HEK293T (cell line): ENCODE measurements at regions not wholly inside any gene's neighbourhood (a gene's known extent, or its start where the extent isn't known, plus 50 kb on each side); places are given as distances from the start of the nearest gene placed in this dataset.

Experiments used
- CTCF ChIA-PET: fragments of 350-600 bp; formaldehyde crosslinking; extraction: SDS; loops from one replicate; lab custom pipeline; 2021; ENCODE audit warnings: antibody characterized with exemption, inconsistent platforms; lab: Yijun Ruan, JAX
- POLR2A ChIA-PET: fragments of 350-600 bp; formaldehyde crosslinking; extraction: SDS; loops from one replicate; lab custom pipeline; 2020; ENCODE audit warnings: antibody characterized with exemption, inconsistent platforms; lab: Yijun Ruan, JAX
- DNase-seq: peaks from one replicate; pipeline ENCODE4 v3.0.0; 2012; ENCODE audit warnings: mixed read lengths; ENCODE audit errors: extremely low spot score
- ARNT ChIP-seq: fragments of 450-650 bp; IDR thresholded peaks from 2 replicates; pipeline ENCODE4 v1.6.1; 2017; ENCODE audit warnings: mild to moderate bottlenecking
- BHLHE40 ChIP-seq: fragments of 450-650 bp; IDR thresholded peaks from 2 replicates; pipeline ENCODE4 v1.6.1; 2016; ENCODE audit warnings: mild to moderate bottlenecking, moderate library complexity, borderline replicate concordance
- CTBP1 ChIP-seq: fragments of 450-650 bp; IDR thresholded peaks from 2 replicates; pipeline ENCODE4 v1.6.1; 2016; ENCODE audit warnings: borderline replicate concordance
- ELF4 ChIP-seq: fragments of 450-650 bp; IDR thresholded peaks from 2 replicates; pipeline ENCODE4 v1.6.1; 2017; ENCODE audit warnings: antibody characterized with exemption
- FOXA1 ChIP-seq: fragments of 450-650 bp; IDR thresholded peaks from 2 replicates; pipeline ENCODE4 v1.6.1; 2016; ENCODE audit warnings: mild to moderate bottlenecking
- FOXM1 ChIP-seq: fragments of 450-650 bp; IDR thresholded peaks from 2 replicates; pipeline ENCODE4 v1.6.1; 2017; ENCODE audit warnings: mild to moderate bottlenecking, borderline replicate concordance
- HDGF ChIP-seq: fragments of 450-650 bp; IDR thresholded peaks from 2 replicates; pipeline ENCODE4 v1.6.1; 2017; ENCODE audit warnings: antibody characterized with exemption, borderline replicate concordance
- L3MBTL2 ChIP-seq: fragments of 450-650 bp; conservative IDR thresholded peaks from 2 replicates; pipeline ENCODE4 v1.6.1; 2016; ENCODE audit warnings: mild to moderate bottlenecking
- LEF1 ChIP-seq: fragments of 450-650 bp; IDR thresholded peaks from 2 replicates; pipeline ENCODE4 v1.6.1; 2017; ENCODE audit warnings: mild to moderate bottlenecking, borderline replicate concordance
- NFRKB ChIP-seq: fragments of 450-650 bp; IDR thresholded peaks from 2 replicates; pipeline ENCODE4 v1.6.1; 2016; ENCODE audit warnings: mild to moderate bottlenecking, moderate library complexity
- SP1 ChIP-seq: fragments of 450-650 bp; IDR thresholded peaks from 2 replicates; pipeline ENCODE4 v1.6.1; 2017
- SUZ12 ChIP-seq: fragments of 450-650 bp; IDR thresholded peaks from 2 replicates; pipeline ENCODE4 v1.6.1; 2016; ENCODE audit warnings: mild to moderate bottlenecking
- TARDBP ChIP-seq: fragments of 450-650 bp; IDR thresholded peaks from 2 replicates; pipeline ENCODE4 v1.6.1; 2016
- ZNF384 ChIP-seq: fragments of 450-650 bp; IDR thresholded peaks from 2 replicates; pipeline ENCODE4 v1.6.1; 2016
- TF ChIP-seq, protein P1 (sequence below): fragments of 450-650 bp; IDR thresholded peaks from 2 replicates; pipeline ENCODE4 v1.6.1; 2016

DNA sequence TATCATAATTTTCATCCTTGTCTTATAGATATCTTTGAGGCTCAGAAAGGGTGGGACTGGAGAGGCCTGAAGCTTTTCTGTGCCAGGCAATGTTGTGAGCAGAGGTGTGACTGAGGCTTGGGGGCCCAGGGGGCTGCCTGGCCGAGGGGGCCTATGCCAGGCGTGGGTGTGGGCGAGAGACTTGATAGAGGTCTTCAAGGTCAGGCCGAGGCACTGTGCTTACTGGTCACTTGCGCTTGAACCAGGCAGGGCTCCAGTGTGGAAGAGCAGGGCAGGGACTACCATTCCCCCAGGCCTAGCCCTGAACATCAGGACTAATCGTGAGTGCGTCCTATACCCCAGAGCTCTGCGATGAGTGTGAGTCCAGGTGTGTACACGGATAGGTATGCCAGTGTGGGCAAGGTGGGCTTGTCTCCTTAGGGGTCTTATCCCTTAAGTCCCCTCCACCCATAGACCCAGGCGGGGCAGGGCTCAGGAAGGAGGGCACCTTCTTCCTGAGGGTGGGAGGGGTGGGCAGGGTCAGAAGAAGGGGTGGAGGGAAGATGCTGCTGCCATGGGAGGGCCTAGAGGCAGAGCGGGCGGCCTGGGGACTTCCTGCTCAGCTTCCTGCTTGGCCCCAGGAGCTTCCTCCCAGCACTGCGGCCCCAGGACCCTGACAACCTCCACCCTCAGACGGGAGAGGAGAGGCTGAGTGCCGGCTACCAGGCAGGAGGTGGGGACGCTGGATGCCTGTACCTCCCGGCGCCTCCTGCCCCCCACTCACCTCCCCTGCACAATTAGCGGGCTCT is 84.7 kb downstream of the LINGO1 start:
- DNase-seq: no peak
- ChIA-PET CTCF (no interaction called here), POLR2A (no interaction called here)
- TF ChIP-seq SUZ12: no peak
- TF ChIP-seq, protein P1, sequence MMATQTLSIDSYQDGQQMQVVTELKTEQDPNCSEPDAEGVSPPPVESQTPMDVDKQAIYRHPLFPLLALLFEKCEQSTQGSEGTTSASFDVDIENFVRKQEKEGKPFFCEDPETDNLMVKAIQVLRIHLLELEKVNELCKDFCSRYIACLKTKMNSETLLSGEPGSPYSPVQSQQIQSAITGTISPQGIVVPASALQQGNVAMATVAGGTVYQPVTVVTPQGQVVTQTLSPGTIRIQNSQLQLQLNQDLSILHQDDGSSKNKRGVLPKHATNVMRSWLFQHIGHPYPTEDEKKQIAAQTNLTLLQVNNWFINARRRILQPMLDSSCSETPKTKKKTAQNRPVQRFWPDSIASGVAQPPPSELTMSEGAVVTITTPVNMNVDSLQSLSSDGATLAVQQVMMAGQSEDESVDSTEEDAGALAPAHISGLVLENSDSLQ: no peak
- TF ChIP-seq NFRKB: no peak
- no peak for TF ChIP-seq L3MBTL2
- TF ChIP-seq SP1: no peak
- TF ChIP-seq FOXA1: no peak
- TF ChIP-seq FOXM1: no peak
- no peak for TF ChIP-seq ZNF384
- no peak for TF ChIP-seq CTBP1
- TF ChIP-seq HDGF: no peak
- no peak for TF ChIP-seq LEF1
- TF ChIP-seq ELF4: no peak
- TF ChIP-seq ARNT: no peak
- no peak for TF ChIP-seq BHLHE40

DNA sequence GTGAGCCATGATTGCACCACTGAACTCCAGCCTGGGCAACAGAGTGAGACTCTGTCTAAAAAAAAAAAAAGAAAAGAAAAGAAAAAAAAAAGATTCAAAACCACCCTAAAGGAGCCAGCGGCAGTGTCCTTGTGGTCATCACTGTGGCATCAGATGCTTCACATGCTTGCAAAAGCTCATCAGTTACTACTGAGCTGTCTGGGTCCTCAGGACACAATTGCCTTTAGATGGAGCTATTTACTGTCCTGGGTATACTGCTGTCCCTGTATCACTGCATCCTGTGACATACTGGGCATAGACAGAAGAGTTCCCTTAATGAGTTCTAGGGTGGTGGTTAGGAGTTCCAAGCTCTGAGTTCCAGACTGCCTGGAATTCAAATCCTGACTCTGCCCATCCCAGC is 85.8 kb downstream of the LINGO1 start:
- no peak for DNase-seq
- no peak for TF ChIP-seq ZNF384
- no peak for TF ChIP-seq NFRKB
- CTCF ChIA-PET: interaction anchor here (1.0 kb wide), 1 partner anchor 86 kb away, joined by 3 read pairs; no protein-coding TSS in a partner anchor
- POLR2A ChIA-PET: no interaction called here

DNA sequence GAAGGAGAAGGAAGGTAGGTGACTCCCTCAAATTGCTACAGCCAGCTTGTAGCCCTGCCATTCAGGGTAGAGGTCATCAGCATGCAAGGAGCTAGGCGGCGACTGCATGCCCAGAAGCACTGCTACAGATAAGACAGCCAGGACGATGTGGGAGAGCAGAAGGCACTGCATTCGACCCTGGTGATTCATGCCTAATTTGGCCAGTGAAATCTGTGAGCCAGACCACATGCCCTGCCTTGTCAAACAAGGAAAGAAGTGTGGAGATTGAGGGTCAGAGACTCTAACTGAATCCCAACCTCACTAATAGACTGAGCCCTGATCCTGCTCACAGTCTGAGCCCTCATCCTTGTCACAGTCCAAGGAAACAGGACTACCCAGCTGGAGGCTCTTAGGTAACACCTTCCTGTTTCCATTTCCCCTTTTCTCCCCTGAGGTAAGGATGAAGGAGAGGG is 86.6 kb downstream of the LINGO1 start:
- TF ChIP-seq FOXM1 (no peak), NFRKB (no peak), ZNF384 (no peak), SP1 (no peak), BHLHE40 (no peak), TARDBP (no peak), LEF1 (no peak), ARNT (no peak), HDGF (no peak), FOXA1 (no peak), L3MBTL2 (no peak)
- TF ChIP-seq, protein P1: no peak
- CTCF ChIA-PET: no interaction called here
- POLR2A ChIA-PET: no interaction called here
- no peak for DNase-seq

DNA sequence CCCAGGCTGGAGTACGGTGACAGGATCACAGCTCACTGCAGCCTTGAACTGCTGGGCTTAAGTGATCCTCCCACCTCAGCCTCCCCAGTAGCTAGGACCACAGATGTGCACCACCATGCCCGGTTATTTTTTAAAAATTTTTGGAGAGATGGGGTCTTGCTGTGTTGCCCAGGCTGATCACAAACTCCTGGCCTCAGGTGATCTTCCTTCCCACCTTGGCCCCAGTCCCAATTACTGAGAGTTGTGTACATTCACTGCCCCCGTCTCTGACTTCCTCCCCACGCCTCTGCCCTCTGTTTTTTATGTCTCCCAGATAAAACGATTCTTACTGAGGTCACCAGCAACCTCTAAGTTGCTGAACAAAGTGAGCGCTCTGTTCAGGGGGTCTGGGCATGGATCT is 87.7 kb downstream of the LINGO1 start:
- CTCF ChIA-PET: no interaction called here
- no peak for DNase-seq
- TF ChIP-seq LEF1 (no peak), BHLHE40 (no peak), ZNF384 (no peak), FOXM1 (no peak)
- POLR2A ChIA-PET: no interaction called here

DNA sequence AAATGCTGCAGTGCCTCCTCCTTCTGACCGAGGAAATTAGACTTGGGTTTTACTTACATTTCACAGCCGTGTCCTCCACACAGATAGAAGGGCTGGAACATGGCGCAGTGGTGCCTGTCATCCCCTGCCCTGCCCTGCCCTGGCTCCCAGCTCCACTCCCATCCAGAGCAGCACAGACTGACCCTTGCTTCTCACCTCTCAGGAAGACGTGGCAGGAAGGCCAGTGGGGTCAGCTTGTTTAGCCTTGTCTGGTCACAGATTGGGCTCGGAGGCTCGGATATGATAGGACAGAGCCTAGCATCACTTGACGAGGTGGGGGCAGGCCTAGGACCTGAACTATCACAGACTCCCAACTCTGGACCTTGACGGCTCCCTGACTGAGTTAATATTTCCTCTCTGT is 88.5 kb downstream of the LINGO1 start:
- CTCF ChIA-PET: interaction anchor here (0.8 to 2.3 kb wide), 18 partner anchors 13 to 549 kb away, joined by 3 to 27 read pairs (median 8); partner anchors contain the start of gene PSTPIP1
- POLR2A ChIA-PET: interaction anchor here (1.2 to 1.8 kb wide), 5 partner anchors 12 to 104 kb away, joined by 3 to 10 read pairs (median 6); no protein-coding TSS in a partner anchor
- TF ChIP-seq L3MBTL2: no peak
- DNase-seq: no peak

DNA sequence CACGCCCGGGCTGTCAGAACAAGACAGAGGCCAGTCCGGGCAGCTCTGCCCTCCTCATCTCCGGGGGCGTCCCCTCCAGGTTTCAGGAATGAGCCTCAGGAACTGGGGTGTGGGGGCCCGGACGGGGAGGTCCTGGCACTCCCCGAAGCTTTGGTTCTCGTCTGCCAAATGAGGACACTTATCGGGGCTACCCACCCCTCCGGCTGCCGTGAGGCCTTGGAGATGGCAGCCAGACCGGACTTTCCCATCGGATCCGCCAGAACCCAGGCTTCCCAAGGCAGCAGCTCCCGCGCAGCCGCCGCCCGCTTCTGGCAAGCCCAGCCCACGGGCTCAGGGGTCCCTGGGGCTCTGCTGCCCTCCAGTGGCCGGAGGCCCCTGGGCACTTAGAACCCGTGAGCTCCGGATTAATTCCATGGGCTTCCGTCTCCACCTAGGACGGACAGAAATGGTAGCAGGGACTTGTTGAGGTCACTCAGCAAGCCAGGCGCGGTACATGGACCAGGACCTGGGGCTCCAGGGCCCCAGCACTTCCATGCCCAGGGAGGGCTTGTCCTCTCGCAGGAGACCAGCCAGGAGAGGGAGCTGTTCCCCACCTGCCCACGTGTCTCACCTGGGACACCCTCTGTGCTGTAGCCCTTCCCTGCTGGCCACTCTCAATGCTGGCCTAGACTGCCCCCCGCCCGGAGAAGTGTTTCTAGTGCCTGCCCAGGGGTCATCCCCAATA is 89.4 kb downstream of the LINGO1 start:
- DNase-seq: peak; percentile 96
- ChIA-PET CTCF (interaction anchor here (0.6 to 2.3 kb wide), 40 partner anchors 9 to 602 kb away, joined by 3 to 27 read pairs (median 4); partner anchors contain the start of genes LINGO1, PEAK1 and PSTPIP1), POLR2A (interaction anchor here (0.8 to 1.8 kb wide), 19 partner anchors 9 to 418 kb away, joined by 3 to 10 read pairs (median 4); no protein-coding TSS in a partner anchor)
- TF ChIP-seq, protein P1: no peak
- peak; percentile 60 for TF ChIP-seq L3MBTL2
